ENCODE measurements at regions not wholly inside any gene's neighbourhood (a gene's known extent, or its start where the extent isn't known, plus 50 kb on each side); places are given as distances from the start of the nearest gene placed in this dataset.

- H3K4me3 ChIP-seq (ENCODE audit: low read depth, low read length): no peak overlapping the region
- no peak for TF ChIP-seq CTCF (IDR thresholded peaks at IDR 0.05; ENCODE audit: borderline replicate concordance, insufficient read depth, low read depth, low read length)
Observed at GRCh38 chr1:29532285-29532684, 296.0 kb downstream of the PTPRU start.

GRCh38 chr1:29531596-29531995 is 295.3 kb downstream of the PTPRU start:
- H3K4me3 ChIP-seq (ENCODE audit: low read depth, low read length): no peak overlapping the region
- TF ChIP-seq CTCF (IDR thresholded peaks at IDR 0.05; ENCODE audit: borderline replicate concordance, insufficient read depth, low read depth, low read length): no peak

- no peak overlapping the region for H3K4me3 ChIP-seq (ENCODE audit: low read depth, low read length)
- TF ChIP-seq CTCF (IDR thresholded peaks at IDR 0.05; ENCODE audit: borderline replicate concordance, insufficient read depth, low read depth, low read length): no peak
Observed at GRCh38 chr1:29529677-29530278, 293.5 kb downstream of the PTPRU start.

- no peak for TF ChIP-seq CTCF (IDR thresholded peaks at IDR 0.05; ENCODE audit: borderline replicate concordance, insufficient read depth, low read depth, low read length)
- no peak overlapping the region for H3K4me3 ChIP-seq (ENCODE audit: low read depth, low read length)
Observed at GRCh38 chr1:29527314-29528004, 291.1 kb downstream of the PTPRU start.

- H3K4me3 ChIP-seq (ENCODE audit: low read depth, low read length): no peak overlapping the region
- TF ChIP-seq CTCF (IDR thresholded peaks at IDR 0.05; ENCODE audit: borderline replicate concordance, insufficient read depth, low read depth, low read length): no peak
Observed at GRCh38 chr1:29525941-29526340, 289.6 kb downstream of the PTPRU start.

- no peak for TF ChIP-seq CTCF (IDR thresholded peaks at IDR 0.05; ENCODE audit: borderline replicate concordance, insufficient read depth, low read depth, low read length)
- no peak overlapping the region for H3K4me3 ChIP-seq (ENCODE audit: low read depth, low read length)
Observed at GRCh38 chr1:29524285-29525065, 288.2 kb downstream of the PTPRU start.

Data from GM12875 (cell line).